GM18861 (cell line): ENCODE measurements at regions not wholly inside any gene's neighbourhood (a gene's known extent, or its start where the extent isn't known, plus 50 kb on each side); places are given as distances from the start of the nearest gene placed in this dataset.

Experiments used
- ATAC-seq: cut with Tn5 transposase; IDR thresholded peaks from one replicate; pipeline ENCODE4 v1.9.1; 2021; ENCODE audit not compliant: unreplicated experiment

DNA sequence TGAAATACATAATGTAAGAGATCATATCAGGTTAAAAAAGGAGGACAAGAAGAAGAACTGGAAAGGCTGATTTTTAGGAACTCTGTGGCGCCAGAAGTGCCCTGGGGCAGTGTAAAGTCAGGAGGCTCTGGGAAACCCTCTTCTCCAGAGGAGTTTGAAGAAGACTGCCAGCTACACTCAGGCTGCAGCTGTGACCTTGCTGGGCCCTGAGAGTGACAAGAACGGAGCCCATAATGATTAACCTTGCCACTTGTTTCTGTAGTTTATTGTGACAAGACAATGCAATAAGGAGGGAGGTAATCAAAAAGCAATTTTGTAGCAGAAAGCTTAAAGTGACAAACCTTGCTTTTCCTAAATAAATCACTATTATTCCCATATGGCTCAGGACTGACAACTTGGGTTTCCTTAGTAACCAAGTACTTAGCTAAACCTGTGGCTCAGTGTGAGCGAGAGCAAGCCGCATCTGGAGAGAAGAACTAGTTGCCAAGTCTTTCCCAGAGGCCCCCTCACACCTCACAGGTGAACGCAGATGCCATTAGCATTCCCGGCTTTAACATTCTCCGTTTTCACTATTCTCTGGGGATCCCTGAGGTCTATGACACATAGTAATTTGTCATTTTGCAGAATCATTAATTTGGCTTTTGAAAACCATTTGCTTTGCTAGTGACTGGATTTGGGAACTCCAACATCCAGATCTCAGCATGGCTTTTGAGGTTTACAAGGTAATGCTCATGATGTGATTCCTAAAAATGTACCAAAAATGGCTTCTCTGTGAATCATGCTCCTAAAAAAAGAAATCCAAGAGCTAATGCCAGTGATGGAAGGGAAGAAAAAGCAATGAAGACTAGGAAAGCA is 115.9 kb downstream of the OMA1 start:
- ATAC-seq = no peak

DNA sequence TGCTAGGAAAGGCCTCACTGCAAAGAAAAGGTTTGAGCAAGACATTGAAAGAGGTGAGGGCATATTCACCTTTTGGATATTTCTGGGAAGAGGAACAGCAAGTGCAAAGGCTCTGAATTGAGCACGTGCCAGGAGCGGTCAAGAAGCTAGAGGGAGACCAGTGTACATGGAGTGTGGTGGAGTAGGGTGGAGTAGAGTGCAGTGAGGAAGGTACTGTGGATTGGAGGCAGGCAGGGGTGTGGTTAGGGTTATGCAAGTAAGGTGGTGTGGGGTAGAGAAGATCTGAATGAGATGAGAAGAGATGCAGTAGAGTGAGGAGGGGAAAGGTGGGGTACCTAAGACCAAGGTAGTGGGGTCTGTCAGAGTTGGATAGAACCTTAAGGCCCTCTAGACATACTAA is 119.6 kb downstream of the OMA1 start:
- no peak for ATAC-seq

DNA sequence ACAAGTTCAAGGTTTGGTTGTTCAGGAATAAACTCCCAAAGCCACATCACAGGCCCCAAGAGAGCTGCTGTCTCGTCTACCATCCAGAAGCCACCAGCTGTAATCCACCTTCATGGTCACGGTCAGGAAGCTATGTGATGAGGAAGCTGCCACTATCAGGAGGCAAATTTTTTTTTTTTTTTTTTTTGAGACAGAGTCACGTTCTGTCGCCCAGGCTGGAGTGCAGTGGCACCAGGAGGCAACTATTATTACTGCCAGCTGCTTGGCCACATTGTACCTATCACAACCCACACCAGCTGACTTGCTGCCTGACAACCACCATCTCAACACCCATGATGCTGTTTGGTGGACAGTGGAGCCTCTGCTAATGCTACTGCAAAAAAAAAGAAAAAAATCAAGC is 124.1 kb downstream of the OMA1 start:
- no peak for ATAC-seq

DNA sequence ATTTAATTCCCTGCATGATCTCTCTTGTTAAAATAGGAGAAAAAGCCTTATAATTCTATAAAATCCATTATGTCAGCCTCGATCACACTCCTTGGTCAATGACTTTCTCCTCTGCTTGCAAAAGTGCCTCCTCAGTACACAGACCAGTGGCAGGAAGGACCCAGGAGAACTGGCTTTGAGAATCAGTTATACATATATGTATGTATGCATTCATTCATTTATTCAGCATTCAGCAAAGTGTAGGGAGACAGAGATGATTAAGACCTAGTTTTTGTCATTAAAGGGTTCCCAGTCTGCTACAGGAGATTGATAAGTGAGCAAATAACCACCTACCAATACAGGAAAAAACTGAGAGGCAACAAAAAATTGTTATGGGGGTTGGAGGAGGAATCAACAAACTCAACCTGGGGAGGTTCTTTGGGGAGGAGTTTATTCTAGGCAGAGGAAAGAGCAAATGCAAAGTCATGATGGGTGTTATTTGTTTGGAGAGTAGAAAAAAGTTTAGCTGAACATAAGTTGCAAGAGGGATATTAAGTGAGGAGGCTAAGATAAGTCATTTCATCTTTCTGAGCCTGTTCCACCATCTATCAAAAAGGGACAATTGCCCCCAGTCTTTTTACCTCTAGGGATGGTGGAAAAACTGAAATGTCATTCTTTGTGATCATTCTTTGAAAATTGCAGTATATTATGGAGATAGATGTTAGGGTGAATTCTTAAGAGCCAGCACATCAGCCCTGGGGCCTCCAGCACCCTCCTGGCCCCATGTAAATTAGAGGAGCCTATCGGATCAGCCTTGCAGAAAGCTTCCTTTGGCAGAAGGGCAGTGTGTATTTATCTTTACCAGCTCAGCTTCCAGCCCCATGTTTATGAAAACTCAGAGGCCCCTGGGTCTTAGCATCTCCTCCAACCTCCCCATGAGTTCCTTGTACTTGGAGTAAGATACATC is 128.0 kb downstream of the OMA1 start:
- no peak for ATAC-seq

DNA sequence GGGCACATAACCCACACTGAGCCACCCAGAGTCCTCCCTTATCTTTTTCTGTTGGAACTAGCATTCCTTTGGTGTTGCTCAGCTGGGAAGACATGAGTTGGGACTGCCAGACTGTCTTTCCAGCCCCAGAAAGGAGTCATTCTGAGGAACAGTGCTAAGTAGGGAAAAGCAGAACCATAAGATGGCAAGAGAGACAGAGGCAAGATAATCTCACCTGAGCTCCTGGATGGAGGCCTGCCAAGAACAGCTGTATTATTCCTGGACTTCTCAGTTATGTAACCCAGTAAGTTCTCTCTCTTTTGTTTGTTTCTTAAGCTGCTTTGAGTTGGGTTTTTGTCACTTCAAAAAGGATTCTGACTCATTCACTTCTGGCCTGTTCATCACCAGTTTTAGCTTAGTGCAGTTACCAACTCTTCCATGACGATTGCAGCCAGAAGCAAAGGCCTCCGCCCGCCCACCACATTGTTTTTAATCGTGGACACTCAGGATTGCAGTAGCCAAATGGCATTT is 134.4 kb downstream of the OMA1 start:
- no peak for ATAC-seq

DNA sequence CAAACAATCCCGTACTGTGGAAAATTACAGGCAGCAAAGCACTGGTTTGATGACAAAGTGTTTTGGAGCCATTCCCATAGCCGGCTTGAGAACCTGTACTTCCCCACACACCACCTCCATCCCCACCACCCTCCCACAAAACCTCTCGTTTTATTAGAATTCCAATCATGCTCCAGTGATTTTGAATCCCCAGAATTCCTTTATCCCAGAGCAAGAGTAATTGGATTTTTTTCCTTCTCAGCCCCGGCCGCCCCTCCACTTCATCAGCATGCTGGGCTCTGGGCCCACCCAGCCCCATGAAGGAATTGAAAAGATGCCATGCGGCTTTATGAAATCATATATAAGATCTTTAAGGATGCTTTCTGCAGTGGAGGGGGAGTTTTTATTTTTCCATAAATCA is 136.6 kb downstream of the OMA1 start:
- ATAC-seq = no peak

DNA sequence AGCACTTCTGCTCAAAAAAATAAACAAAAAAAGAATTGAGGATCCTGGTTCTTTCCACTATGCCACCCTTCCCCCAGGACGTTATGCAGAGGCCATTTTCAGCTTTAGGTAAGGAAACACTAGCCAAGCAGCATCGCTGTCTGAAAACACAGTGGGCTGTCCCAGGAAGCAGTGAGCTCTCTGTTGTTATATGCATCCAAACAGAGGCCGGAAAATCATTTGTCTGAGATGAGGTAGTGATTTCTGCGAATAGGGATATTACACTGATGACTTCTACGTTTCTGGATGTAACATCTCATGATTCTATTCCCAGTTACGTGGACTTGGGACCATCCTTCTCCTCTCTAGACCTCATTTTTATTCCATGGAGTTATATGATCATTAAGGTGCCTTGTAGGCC is 137.2 kb downstream of the OMA1 start:
- ATAC-seq = no peak

DNA sequence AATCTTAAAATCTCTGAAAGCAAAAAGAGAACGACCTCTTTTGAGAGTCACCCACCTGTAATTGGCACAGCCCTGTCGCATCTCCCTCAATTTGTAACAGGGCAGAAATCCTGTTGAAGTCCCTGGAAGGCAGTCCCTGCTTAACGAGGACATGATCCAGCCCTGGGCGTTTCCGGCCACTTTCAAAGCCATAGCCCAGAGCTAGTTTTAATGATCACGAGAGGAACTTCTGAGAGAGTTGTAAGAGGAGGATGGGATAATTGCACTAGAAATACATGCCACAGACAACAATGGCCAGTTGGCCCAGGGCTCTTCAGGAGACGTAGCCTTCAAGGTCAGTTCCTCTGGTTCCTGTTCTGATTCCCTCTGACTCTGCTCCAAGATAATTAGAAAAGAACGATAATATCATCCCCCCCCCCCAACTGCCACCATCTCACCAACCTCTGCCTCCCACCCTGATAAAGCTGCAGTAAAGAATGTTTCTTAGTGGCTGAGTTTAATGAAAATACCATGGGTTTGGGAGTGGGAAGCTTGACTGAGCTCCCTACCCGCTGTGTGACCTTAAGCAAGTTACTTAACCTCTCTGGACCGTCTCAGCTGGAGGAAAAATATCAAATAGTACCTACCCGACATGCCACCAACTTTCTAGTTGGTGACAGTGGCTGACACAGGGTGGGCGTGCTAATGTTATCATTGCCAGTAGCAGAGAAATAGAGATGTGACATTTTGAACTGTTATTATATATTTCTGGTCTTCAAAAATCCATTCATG is 140.0 kb downstream of the OMA1 start:
- no peak for ATAC-seq

DNA sequence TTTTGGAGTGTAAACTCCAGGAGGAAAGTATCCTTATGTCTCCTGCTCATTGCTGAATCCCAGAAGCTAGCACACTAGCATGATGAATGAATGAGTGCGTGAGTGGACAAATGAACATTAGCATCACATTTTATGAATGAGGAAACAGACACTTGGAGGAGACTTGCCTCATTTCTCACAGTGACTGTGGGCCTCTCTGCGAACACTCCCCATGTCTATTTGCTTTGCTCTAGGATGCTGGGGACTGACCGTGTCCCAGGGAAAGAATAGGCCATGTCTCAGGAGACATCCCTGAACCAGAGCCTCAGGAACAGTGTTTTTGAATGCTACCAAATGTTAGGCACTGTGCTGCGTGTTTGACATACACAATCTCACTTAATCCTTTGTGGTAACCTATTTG is 140.9 kb downstream of the OMA1 start:
- ATAC-seq = no peak

DNA sequence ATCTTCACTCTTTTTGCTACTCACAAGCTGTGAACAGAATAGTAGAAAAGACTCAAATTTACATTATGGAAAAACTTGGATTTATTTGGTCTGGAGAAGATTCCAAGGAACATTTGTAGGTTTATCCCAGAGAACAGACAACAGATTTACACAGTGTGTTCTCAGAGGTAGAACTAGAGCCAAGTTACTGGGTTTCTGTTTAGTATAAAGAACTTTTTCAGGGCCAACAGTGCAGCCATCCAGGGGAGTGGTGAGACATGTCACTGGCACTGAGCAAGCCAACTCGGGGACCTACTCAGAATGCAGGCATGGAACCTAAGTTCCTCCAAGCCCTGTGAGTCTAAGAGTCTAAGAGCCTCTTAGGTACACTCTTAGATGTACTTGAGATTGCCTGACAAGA is 142.6 kb downstream of the OMA1 start:
- ATAC-seq = no peak

DNA sequence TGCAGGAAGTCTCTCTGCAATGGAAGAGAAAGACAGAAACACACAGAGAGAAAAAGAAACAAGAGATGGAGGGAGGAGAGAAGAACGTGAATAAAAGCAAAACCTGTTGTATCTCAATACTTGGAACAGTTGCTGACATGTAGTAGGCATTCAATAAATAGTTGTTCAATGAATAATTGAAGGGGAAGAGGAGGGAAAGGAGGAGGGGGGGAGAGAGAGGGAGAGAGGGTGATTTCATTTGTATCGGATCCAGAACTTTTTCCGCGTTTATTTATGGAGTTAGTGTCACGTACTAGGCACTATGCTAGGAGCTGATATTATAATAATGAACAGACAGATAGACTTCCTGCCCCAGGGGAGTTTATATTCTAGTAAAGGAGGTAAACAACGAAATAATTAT is 144.1 kb downstream of the OMA1 start:
- no peak for ATAC-seq

DNA sequence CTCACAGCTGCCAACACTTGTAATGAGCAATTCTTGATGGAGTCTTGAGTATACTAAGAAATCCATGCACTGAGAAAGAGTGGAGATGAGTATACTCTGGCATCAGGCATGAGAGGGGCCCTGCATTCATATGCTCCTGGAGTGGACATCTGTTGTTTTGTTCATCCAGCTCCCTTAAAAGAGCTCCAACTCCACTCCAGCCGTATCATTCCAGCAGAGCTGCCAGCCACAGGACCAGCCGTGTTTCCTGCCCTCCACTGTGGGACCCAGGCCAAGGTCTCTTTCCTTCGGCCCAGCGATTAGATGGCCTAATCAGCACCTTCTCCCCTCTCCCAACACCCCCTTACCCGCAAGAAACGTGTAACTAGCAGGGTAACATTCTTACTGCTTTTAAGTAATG is 144.5 kb downstream of the OMA1 start:
- ATAC-seq = no peak

DNA sequence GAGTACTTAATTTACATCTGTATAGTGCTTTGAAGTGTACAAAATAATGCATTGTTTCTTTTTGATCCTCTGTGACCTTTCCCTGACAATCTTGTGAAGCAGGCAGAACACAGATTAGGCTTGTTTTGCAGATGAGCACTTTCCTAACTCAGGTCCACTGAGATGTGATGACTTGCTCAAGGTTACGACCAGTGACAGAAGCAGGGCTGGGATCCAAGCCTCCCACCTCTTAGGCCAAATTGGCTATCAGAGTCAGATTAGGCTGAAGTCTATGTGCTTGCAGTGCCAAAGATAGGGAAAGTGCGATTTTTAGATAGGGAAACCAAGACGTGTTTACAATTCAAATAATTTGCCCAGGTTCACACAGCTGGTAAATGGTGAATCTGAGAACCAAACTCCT is 147.3 kb downstream of the OMA1 start:
- no peak for ATAC-seq

DNA sequence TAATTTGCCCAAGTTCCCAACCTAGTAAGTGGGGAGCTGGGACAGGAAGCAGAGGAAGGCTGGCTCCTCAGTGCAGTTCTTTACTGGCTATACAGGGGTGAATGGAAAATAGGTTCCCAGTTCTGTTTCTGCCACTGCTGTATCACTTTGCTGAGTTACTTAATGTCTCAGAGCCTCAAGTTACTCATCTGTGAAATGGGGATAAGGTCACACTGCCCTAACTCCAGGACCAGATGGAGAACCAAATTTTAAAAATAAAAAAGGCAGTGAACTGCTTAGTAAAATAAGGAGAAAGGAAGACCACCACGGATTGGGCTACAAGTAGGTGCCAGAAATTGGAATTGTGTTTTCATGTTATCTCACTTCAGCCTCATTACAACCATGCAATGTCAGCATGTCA is 147.8 kb downstream of the OMA1 start:
- ATAC-seq = no peak

DNA sequence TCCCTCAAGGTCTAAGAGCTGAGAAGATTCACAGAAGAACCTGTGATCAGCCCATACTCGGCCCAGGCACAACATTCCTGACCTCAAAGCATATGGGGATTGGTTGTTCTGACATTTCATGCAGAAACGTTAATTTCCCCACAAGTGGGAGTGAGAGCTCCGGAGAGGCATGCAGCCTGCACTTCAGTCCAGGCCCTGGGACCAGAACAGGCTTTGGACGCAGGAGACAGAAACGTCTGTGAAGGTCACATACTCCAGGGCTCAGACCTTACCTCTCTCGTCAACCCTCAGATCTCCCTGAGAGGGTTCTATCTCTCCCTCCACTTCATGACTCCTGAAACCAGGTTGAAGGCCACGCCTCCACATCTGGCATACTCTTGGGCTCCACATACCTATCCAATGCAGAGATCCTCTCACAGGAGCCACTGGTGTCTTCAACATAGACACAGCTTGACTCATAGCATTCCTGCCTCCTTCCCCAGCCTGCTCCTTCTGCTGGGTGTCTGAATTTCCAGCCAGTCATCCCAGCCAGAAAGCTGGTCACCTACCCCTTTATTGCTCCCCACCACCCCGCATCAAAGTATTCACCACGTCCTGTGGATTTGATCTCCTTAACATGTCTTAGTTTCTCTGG is 149.2 kb downstream of the OMA1 start:
- ATAC-seq = no peak

DNA sequence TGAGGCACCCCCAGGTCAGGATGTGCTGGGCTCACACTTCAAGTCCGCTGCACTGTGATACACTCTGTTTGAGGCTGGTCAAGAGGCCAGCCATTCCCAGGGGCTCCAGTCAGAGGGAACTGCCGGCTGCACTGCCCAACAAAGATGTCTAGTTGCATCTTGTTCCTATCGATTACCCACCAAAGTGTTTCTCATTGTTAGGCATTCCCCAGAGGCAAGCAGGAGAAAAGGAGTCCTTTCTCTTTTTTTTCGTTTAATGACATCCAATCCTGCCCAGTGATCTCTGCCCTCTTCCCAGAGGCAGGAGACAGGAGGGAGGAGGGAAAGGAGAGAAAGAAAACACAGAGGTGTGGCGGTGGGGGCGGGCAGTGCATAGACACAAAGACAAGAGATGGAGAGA is 150.4 kb downstream of the OMA1 start:
- no peak for ATAC-seq

DNA sequence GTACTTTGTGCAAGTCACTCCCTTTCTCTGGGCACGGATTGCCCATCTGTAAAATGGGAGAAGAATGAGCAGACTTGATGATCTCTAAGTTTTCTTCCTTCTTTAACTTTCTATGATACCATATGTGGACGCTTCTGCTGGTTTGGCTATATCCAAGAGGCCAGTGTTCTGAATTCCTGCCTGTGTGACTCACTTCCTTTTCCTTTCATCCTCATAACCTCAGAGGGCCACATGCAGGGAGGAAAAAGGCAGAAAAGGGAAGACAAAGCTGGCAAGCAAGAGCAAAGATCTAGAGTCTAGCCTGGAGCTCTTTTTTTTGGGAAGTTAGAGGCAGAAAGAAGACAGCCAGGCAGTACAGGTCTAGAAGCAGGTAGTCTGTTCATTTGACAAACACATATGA is 151.2 kb downstream of the OMA1 start:
- ATAC-seq = no peak

DNA sequence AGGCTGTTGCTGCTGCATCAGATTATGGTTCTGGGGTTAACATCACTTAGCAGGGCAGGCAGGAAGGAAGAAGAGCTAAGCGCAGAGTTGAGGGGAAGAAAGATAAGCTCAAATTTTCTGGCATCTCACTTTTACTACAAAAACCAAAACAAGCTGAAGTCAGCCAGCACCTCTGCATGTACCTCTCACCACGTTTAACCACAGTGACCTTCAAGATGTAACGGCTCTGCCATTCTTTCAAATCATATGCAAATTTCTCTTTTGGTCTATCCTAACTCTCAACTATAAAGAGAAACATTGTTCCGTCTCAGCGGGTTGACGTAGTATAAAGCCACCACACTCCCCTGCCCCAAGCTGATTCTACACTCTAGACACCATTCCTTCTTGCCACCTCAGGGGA is 154.4 kb downstream of the OMA1 start:
- peak; percentile 77 for ATAC-seq

DNA sequence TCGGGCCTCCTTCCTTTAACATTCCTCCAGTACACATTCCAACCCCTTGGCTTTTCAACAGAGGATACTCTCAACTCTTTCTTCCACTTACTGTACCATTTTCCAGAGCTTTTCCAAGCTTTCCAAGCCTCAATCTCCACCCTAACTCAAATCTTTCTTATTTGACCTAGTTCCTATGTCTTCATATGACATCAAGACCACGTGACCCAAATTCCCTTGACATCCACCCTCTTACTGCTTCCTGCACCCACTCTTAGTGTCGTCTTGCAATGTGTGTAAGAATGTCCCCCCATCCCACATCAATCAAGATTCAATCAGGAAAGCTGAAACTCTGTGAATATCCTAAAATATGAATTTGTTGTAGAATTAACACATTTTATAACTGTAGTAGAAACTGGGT is 155.0 kb downstream of the OMA1 start:
- ATAC-seq = no peak

DNA sequence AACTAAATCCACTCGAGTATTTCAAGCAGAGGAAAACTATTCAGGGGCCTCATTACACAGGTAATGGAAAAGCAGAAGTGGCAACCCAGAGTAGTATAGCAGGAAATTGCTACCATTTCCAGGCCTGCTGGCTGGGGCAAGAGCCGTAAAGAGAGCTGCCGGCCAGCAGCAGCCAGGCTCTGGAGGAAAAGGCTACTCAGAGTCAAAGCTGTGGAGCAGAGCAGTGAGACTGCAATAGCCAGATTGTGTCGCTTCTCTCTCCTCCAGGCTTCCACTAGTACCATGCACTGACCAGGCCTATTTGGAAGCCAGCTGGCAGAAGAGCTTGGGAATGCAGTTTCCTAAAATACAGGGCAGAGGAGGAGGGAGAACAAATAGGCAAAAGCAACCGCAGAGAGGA is 155.5 kb downstream of the OMA1 start:
- no peak for ATAC-seq

DNA sequence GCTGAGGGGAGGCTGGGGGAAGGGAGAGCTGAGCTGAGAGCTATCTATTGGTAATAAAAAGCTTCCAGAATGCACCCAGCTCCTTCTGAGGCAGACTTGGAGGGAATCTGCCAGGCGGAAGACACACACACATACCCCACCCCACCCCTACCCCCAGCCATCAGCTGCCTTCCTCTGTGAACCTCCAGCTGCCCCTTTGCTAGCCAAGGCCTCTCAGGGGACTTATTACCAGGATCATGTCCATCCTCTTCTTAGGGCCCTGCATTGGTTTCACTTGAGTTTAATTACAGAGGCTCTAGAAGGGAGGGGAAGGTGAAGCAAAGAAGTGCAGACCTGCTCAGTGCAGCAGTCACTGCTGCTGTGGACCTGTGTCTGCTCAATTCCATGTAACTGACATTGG is 156.4 kb downstream of the OMA1 start:
- ATAC-seq = no peak
